GM10266 (cell line): ENCODE measurements at regions not wholly inside any gene's neighbourhood (a gene's known extent, or its start where the extent isn't known, plus 50 kb on each side); places are given as distances from the start of the nearest gene placed in this dataset.
"Not testable (repeated sequence)": the region's sequence is repeated elsewhere in the genome, so short reads cannot be mapped to it uniquely, and the experiment has no call there.

ENCODE experiments used
- DNase-seq: peaks from one replicate; pipeline ENCODE4 v3.0.0; 2012; ENCODE audit errors: extremely low spot score
- TF ChIP-seq, protein P1 (sequence below): IDR thresholded peaks from 2 replicates; pipeline ENCODE4 v1.5.1; 2012; ENCODE audit warnings: mild to moderate bottlenecking, low read depth; ENCODE audit not compliant: control insufficient read depth, insufficient read depth; ENCODE audit errors: missing control alignments

GRCh38 chr3:34146596-34146995 is 348.2 kb downstream of the PDCD6IP start:
- TF ChIP-seq, protein P1, sequence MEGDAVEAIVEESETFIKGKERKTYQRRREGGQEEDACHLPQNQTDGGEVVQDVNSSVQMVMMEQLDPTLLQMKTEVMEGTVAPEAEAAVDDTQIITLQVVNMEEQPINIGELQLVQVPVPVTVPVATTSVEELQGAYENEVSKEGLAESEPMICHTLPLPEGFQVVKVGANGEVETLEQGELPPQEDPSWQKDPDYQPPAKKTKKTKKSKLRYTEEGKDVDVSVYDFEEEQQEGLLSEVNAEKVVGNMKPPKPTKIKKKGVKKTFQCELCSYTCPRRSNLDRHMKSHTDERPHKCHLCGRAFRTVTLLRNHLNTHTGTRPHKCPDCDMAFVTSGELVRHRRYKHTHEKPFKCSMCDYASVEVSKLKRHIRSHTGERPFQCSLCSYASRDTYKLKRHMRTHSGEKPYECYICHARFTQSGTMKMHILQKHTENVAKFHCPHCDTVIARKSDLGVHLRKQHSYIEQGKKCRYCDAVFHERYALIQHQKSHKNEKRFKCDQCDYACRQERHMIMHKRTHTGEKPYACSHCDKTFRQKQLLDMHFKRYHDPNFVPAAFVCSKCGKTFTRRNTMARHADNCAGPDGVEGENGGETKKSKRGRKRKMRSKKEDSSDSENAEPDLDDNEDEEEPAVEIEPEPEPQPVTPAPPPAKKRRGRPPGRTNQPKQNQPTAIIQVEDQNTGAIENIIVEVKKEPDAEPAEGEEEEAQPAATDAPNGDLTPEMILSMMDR = no peak
- no peak for DNase-seq

- TF ChIP-seq, protein P1 = no peak
- no peak for DNase-seq
These were observed 352.6 kb downstream of the PDCD6IP start for GRCh38 chr3:34150992-34151391.

DNA sequence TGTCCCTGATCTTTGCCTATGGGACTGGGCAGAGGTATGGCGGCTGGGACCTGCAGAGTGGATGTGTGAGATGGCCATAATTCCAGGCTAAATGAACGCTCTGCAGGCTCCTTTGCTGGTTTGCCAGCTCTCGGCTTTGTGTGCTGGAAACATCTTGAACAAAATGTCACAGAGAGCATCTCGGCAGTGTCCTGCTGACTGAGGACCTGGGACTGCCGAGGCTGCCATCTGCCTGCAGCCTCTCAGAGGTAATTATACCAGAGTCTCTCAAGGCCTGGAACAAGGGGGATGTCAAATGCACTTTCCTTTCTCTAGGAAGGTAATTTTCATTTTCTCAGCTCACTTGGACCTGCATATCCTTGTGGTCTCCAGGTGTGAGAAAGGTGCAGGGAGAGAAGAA is 354.2 kb downstream of the PDCD6IP start:
- TF ChIP-seq, protein P1 = no peak
- DNase-seq = no peak

DNA sequence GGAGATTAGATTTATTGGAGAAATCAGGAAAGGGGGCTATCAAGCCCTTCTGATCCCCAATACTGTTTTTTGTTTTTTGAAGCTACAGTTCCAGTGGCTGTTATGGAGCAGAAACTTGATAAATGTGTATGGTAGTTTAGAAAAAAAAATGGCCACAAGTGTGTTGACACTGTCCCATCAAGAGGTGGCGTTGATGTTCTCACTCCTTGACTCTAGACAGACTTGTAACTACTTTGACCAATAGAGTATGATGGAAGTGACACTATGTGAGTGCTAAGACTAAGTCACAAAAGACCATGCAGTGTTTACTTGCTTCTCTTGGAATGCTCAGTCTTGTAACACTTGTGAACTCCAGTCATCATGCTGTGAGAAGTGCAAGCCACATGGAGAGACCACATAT is 356.7 kb downstream of the PDCD6IP start:
- DNase-seq = no peak
- TF ChIP-seq, protein P1 = no peak

- DNase-seq = no peak
- TF ChIP-seq, protein P1 = no peak
These were observed 357.2 kb downstream of the PDCD6IP start for GRCh38 chr3:34155666-34156065.

DNA sequence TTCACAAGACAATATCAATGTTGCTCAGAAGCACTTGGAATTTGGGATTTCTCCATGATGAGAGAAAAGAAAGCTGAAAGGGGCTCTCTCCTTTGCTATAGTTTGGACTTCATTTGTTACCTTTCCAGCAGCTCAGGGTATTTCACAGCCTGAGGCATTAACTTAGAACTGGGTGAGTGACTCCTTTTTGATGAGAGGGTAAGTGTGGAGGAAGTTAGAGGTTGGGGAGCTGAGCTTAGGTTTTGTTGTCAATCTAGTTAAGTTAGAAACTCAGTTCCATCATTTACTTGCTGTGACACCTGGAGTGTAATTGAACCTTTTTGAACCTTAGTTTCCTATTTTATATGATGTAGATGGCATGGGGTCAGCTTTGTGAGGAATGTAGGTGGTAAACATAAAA is 359.1 kb downstream of the PDCD6IP start:
- TF ChIP-seq, protein P1 = no peak
- no peak for DNase-seq

GRCh38 chr3:34159613-34160420 is 361.4 kb downstream of the PDCD6IP start:
- TF ChIP-seq, protein P1 = no peak
- DNase-seq = no peak

DNA sequence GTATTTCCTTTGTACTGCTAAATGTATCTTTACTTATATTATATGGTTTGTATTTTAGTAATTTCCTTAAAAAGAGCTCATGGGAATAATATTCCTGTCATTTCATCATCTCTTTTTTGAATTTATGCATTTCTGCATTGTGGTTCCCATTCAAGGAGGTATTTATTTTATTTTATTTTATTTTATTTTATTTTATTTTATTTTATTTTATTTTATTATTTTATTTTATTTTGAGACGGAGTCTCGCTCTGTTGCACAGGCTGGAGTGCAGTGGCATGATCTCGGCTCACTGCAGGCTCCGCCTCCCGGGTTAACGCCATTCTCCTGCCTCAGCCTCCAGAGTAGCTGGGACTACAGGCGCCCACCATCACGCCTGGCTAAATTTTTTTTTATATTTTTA is 371.2 kb downstream of the PDCD6IP start:
- DNase-seq = not testable (repeated sequence)
